Ascending aorta (tissue), 2 donors: ENCODE measurements at regions not wholly inside any gene's neighbourhood (a gene's known extent, or its start where the extent isn't known, plus 50 kb on each side); places are given as distances from the start of the nearest gene placed in this dataset.

Experiments used
- DNase-seq, 2 donors: peaks; one replicate each; pipeline ENCODE4 v3.0.0-alpha.2; 2019; ENCODE audit warnings: low spot score in 2 of 2
- H3K27ac ChIP-seq, 2 donors: fragments of 200-600 bp; sonication (generic); one replicate each; pipeline ENCODE4 v1.5.1; 2016 to 2017; ENCODE audit warnings: mild to moderate bottlenecking in 1 of 2
- H3K27me3 ChIP-seq: fragments of 200-600 bp; sonication (generic); one replicate; pipeline ENCODE4 v1.5.1; 2017
- H3K36me3 ChIP-seq, 2 donors: fragments of 200-600 bp; sonication (generic); one replicate each; pipeline ENCODE4 v1.5.1; 2016
- H3K4me1 ChIP-seq, 2 donors: fragments of 200-600 bp; sonication (generic); one replicate each; pipeline ENCODE4 v1.5.1; 2016 to 2017; ENCODE audit warnings: mild to moderate bottlenecking in 1 of 2
- H3K4me3 ChIP-seq, 2 donors: fragments of 200-600 bp; sonication (generic); one replicate each; pipeline ENCODE4 v1.5.1; 2016 to 2017; ENCODE audit warnings: mild to moderate bottlenecking in 1 of 2
- H3K9me3 ChIP-seq, 2 donors: fragments of 200-600 bp; sonication (generic); one replicate each; pipeline ENCODE4 v1.5.1; 2016
- CTCF ChIP-seq, 3 experiments: fragments of 200-600 bp in 2 of 3; fragments of 450-650 bp in 1 of 3; sonication (generic) in 2 of 3; IDR thresholded peaks; one replicate each; pipeline ENCODE4 v1.5.1; 2016 to 2019; ENCODE audit warnings: antibody characterized with exemption in 3 of 3, mild to moderate bottlenecking in 1 of 3, moderate library complexity in 1 of 3
- intact Hi-C: fragments of 100-400 bp; cut with DNase I; formaldehyde crosslinking; loops from one replicate; pipeline ENCODE4 v1.15.1; 2023

GRCh38 chr6:17020889-17021538 is 80.8 kb upstream of the STMND1 start:
- no peak overlapping the region for H3K27ac ChIP-seq
- no peaks in the 10 kb centered on the region for H3K36me3 ChIP-seq
- no peak for TF ChIP-seq CTCF (IDR thresholded peaks at IDR 0.05)
- intact Hi-C loops, result no loop called here
- no peak for DNase-seq
- H3K9me3 ChIP-seq, result no peaks in the 10 kb centered on the region
- no peak overlapping the region for H3K4me3 ChIP-seq
- no peaks in the 10 kb centered on the region for H3K4me1 ChIP-seq
- no peaks in the 10 kb centered on the region for H3K27me3 ChIP-seq

DNA sequence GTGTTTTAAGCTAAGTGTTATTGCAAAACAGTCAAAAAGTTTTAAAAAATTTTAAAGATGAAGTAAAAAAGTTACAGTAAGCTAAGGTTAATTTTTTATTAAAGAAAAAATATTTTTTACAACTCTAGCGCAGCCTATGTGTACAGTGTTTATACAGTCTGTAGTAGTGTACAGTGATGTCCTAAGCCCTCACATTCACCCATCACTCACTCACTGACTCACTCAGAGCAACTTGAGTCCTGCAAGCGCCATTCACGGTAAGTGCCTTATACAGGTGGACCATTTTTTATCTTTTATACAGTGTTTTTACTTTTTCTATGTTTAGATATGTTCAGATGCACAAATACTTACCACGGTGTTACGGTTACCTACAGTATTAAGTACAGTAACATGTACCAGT is 83.4 kb upstream of the STMND1 start:
- Histone ChIP-seq H3K27ac (no peak overlapping the region), H3K4me3 (no peak overlapping the region), H3K9me3 (no peaks in the 10 kb centered on the region), H3K4me1 (no peaks in the 10 kb centered on the region), H3K27me3 (no peaks in the 10 kb centered on the region), H3K36me3 (no peaks in the 10 kb centered on the region)
- intact Hi-C loops, result loop anchor here (10.0 kb wide), 1 partner anchor 66 kb away; no protein-coding TSS in a partner anchor
- DNase-seq, result no peak
- TF ChIP-seq CTCF (IDR thresholded peaks at IDR 0.05), result no peak

DNA sequence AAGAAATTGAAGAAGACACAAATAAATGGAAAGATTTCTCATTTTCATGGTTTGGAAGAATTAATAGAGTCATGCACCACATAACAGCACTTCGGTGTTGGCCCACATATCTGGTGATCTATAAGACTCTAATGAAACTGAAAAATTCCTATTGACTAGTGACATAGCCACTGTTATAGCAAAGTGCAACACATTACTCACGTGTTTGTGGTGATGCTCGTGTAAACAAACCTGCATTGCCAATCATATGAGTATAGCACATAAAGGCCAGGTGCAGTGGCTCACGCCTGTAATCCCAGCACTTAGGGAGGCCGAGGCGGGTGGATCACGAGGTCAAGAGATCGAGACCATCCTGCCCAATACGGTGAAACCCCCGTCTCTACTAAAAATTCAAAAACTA is 84.4 kb upstream of the STMND1 start:
- Histone ChIP-seq H3K9me3 (no peaks in the 10 kb centered on the region), H3K36me3 (no peaks in the 10 kb centered on the region), H3K27ac (no peak overlapping the region), H3K4me3 (no peak overlapping the region), H3K4me1 (peaks cover 0 to 3% of the 10 kb centered on the region in 2 donors), H3K27me3 (no peaks in the 10 kb centered on the region)
- intact Hi-C loops, result loop anchor here (10.0 kb wide), 1 partner anchor 67 kb away; no protein-coding TSS in a partner anchor
- no peak for DNase-seq
- no peak for TF ChIP-seq CTCF (IDR thresholded peaks at IDR 0.05)

GRCh38 chr6:17015551-17016381 is 86.1 kb upstream of the STMND1 start:
- intact Hi-C loops, result loop anchor here (10.0 kb wide), 1 partner anchor 69 kb away; no protein-coding TSS in a partner anchor
- Histone ChIP-seq H3K27me3 (no peaks in the 10 kb centered on the region), H3K4me1 (peaks cover 0 to 3% of the 10 kb centered on the region in 2 donors), H3K9me3 (no peaks in the 10 kb centered on the region), H3K36me3 (no peaks in the 10 kb centered on the region), H3K4me3 (peak overlapping the region; percentile 50 to 70), H3K27ac (peak overlapping the region in 1 of 2 donors; percentile 8)
- peak in 1 of 2 donors; percentile 64 for DNase-seq
- TF ChIP-seq CTCF (IDR thresholded peaks at IDR 0.05), result no peak

- TF ChIP-seq CTCF (IDR thresholded peaks at IDR 0.05), result no peak
- intact Hi-C loops, result loop anchor here (10.0 kb wide), 1 partner anchor 70 kb away; no protein-coding TSS in a partner anchor
These were observed 86.7 kb upstream of the STMND1 start for GRCh38 chr6:17015144-17015543.

More at GRCh38 chr6:17015144-17015543, 86.7 kb upstream of the STMND1 start:
- no peaks in the 10 kb centered on the region for H3K36me3 ChIP-seq
- H3K27ac ChIP-seq, result no peak overlapping the region
- peaks cover 0 to 3% of the 10 kb centered on the region in 2 donors for H3K4me1 ChIP-seq
- no peaks in the 10 kb centered on the region for H3K9me3 ChIP-seq
- H3K27me3 ChIP-seq, result no peaks in the 10 kb centered on the region
- no peak overlapping the region for H3K4me3 ChIP-seq
- no peak for DNase-seq
